Suprapubic skin (tissue), 3 donors: ENCODE measurements at regions not wholly inside any gene's neighbourhood (a gene's known extent, or its start where the extent isn't known, plus 50 kb on each side); places are given as distances from the start of the nearest gene placed in this dataset.

Experiments
- POLR2A ChIP-seq, 2 donors: fragments of 450-650 bp; IDR thresholded peaks; one replicate each; pipeline ENCODE4 v1.6.1; 2017; ENCODE audit warnings: antibody characterized with exemption in 2 of 2, mild to moderate bottlenecking in 2 of 2, moderate library complexity in 2 of 2
- TF ChIP-seq, protein P1 (sequence below), 2 donors: fragments of 200-600 bp in 1 of 2; fragments of 450-650 bp in 1 of 2; sonication (generic) in 1 of 2; IDR thresholded peaks; one replicate each; pipeline ENCODE4 v1.5.1; 2016 to 2019; ENCODE audit warnings: antibody characterized with exemption in 2 of 2, mild to moderate bottlenecking in 1 of 2, moderate library complexity in 1 of 2

DNA sequence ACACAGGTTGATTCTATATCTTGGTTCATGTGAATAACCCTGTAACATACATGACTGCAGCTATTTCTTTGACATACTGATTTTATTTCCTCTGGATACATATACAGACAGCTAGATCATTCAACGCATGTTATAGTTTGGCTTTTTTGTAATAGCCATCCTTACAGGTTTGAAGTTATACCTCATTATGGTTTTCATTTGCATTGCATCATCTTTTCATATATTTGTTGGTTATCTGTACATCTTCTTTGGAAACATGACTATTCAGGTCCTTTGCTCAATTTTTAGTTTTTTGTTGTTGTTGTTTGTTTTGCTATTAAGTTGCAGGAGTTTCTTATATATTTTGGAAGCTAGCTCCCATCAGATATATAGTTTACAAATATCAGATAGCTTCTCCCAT, 276.2 kb upstream of the NETO1 start:
- TF ChIP-seq, protein P1, sequence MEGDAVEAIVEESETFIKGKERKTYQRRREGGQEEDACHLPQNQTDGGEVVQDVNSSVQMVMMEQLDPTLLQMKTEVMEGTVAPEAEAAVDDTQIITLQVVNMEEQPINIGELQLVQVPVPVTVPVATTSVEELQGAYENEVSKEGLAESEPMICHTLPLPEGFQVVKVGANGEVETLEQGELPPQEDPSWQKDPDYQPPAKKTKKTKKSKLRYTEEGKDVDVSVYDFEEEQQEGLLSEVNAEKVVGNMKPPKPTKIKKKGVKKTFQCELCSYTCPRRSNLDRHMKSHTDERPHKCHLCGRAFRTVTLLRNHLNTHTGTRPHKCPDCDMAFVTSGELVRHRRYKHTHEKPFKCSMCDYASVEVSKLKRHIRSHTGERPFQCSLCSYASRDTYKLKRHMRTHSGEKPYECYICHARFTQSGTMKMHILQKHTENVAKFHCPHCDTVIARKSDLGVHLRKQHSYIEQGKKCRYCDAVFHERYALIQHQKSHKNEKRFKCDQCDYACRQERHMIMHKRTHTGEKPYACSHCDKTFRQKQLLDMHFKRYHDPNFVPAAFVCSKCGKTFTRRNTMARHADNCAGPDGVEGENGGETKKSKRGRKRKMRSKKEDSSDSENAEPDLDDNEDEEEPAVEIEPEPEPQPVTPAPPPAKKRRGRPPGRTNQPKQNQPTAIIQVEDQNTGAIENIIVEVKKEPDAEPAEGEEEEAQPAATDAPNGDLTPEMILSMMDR (IDR thresholded peaks at IDR 0.05), result no peak
- no peak for TF ChIP-seq POLR2A (IDR thresholded peaks at IDR 0.05)
